PC-9 (cell line): ENCODE measurements at regions not wholly inside any gene's neighbourhood (a gene's known extent, or its start where the extent isn't known, plus 50 kb on each side); places are given as distances from the start of the nearest gene placed in this dataset.

Experiments
- EZH2 ChIP-seq: fragments of 200-600 bp; sonication (generic); IDR thresholded peaks from 2 replicates; pipeline ENCODE4 v1.8.0; 2017; ENCODE audit warnings: antibody characterized with exemption, low read depth
- TF ChIP-seq, protein P1 (sequence below): fragments of 200-600 bp; sonication (generic); conservative IDR thresholded peaks from 2 replicates; pipeline ENCODE4 v1.6.1; 2017; ENCODE audit warnings: mixed run types, antibody characterized with exemption, mild to moderate bottlenecking, moderate library complexity

DNA sequence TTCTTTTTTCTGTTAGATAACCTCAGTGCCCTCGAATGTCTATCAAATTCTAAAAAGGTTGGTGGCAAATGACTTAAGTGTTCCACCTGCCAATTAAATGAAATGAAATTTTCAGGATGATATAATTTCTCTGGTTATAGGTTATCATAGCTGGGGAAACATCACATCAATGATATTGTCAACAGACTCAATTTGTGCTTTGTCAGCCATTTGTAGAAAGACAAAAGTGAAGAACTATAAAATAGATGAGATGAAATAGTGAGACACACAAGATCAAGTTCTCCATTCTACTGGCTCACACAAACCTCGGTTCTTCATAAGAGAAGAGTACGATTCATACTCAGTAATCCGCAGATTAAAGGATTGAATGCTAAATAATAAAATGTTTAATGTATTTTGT, 1443.2 kb upstream of the FLRT2 start:
- no peak for TF ChIP-seq EZH2
- TF ChIP-seq, protein P1, sequence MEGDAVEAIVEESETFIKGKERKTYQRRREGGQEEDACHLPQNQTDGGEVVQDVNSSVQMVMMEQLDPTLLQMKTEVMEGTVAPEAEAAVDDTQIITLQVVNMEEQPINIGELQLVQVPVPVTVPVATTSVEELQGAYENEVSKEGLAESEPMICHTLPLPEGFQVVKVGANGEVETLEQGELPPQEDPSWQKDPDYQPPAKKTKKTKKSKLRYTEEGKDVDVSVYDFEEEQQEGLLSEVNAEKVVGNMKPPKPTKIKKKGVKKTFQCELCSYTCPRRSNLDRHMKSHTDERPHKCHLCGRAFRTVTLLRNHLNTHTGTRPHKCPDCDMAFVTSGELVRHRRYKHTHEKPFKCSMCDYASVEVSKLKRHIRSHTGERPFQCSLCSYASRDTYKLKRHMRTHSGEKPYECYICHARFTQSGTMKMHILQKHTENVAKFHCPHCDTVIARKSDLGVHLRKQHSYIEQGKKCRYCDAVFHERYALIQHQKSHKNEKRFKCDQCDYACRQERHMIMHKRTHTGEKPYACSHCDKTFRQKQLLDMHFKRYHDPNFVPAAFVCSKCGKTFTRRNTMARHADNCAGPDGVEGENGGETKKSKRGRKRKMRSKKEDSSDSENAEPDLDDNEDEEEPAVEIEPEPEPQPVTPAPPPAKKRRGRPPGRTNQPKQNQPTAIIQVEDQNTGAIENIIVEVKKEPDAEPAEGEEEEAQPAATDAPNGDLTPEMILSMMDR, result no peak
